ENCODE measurements at regions not wholly inside any gene's neighbourhood (a gene's known extent, or its start where the extent isn't known, plus 50 kb on each side); places are given as distances from the start of the nearest gene placed in this dataset.

DNA sequence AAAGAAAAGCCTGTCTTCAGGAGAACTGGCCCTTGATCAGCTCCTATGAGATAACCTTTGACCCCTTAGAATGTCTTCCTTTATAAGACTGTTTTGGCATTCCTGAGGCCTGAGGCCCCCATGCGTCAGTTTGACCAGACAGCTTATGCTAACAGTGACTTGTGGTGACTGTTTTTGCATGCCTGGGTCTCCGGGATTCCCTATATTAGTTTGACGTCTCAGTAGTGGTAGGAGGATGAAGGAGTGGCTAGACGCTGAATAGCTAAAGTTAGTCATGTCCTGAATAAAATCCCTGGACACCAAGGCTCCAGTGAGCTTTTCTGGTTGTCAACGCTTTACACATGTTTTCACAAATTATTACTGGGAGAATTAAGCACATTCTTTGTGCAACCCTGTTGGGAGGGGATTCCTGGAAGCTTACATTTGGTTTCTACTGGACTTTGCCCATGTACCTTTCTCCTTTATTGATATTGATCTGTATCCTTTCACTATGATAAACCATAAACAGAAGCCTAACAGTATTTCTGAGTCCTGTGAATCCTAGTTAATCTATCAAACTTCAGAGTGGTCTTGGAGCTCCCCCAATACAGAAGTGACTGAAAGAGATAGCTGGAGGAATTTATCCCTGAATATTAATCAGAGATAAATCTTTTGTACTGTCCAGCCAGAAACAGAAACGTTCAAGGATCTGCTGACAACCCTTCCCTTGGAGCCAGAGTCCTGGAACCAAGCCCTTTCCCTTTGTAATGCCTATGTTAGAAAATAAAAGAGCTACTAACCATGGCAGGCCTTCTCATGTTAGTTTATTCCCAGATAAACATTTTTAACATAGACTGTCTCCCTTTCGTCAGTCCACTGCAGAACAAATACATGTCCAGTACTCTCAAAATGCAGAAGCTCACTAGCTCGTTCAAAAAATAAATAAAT lies 479.2 kb downstream of the RPS29 start:
- TF ChIP-seq, protein P1, sequence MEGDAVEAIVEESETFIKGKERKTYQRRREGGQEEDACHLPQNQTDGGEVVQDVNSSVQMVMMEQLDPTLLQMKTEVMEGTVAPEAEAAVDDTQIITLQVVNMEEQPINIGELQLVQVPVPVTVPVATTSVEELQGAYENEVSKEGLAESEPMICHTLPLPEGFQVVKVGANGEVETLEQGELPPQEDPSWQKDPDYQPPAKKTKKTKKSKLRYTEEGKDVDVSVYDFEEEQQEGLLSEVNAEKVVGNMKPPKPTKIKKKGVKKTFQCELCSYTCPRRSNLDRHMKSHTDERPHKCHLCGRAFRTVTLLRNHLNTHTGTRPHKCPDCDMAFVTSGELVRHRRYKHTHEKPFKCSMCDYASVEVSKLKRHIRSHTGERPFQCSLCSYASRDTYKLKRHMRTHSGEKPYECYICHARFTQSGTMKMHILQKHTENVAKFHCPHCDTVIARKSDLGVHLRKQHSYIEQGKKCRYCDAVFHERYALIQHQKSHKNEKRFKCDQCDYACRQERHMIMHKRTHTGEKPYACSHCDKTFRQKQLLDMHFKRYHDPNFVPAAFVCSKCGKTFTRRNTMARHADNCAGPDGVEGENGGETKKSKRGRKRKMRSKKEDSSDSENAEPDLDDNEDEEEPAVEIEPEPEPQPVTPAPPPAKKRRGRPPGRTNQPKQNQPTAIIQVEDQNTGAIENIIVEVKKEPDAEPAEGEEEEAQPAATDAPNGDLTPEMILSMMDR (conservative IDR thresholded peaks at IDR 0.05) = no peak
- TF ChIP-seq ZFX (IDR thresholded peaks at IDR 0.05) = no peak

Measured in C4-2B (cell line).